ENCODE measurements at regions not wholly inside any gene's neighbourhood (a gene's known extent, or its start where the extent isn't known, plus 50 kb on each side); places are given as distances from the start of the nearest gene placed in this dataset.

DNA sequence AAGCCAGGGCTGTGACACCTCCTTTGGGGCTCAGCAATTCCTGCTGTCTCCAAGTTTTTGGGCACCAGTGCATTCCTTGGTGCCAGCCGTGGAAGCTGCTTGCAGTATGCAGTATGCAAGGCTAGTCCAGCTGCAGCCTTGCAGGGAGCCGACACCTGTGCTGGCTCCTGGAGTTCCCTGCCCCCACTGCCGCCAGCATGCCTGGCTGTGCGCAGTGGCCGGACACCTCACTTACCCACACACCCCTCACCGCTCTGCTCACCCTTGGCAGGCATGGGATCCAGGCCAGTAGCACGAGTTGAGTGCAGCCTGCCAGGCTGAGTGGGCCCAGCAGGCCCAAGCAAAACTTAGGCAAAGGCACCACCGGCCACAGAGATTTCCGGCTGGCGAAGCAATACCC, 77.4 kb downstream of the SAMD9 start:
- Histone ChIP-seq H3K4me3 (ENCODE audit: low read depth, low read length) (no peak overlapping the region), H3K9me3 (ENCODE audit: control insufficient read depth, insufficient read depth, low read depth, low read length) (no peaks in the 10 kb centered on the region), H3K36me3 (ENCODE audit: control insufficient read depth in 2 of 2, insufficient read depth in 1 of 2, low read length in 2 of 2) (no peaks in the 10 kb centered on the region), H3K4me1 (ENCODE audit: control insufficient read depth, insufficient read depth, low read length) (no peaks in the 10 kb centered on the region), H3K27ac (ENCODE audit: extremely low read depth, low read depth, low read length) (no peak overlapping the region)
- TF ChIP-seq ZNF169 (tag by site-specific recombination; IDR thresholded peaks at IDR 0.05) (no peak), IKZF3 (tag by site-specific recombination; IDR thresholded peaks at IDR 0.05) (no peak), MZF1 (tag by site-specific recombination; IDR thresholded peaks at IDR 0.05; ENCODE audit: borderline replicate concordance) (no peak), PRDM1 (tag by site-specific recombination; IDR thresholded peaks at IDR 0.05) (no peak), ZNF239 (tag by site-specific recombination; IDR thresholded peaks at IDR 0.05) (no peak), ZNF529 (tag by site-specific recombination; IDR thresholded peaks at IDR 0.05; ENCODE audit: insufficient replicate concordance) (no peak), ZNF292 (tag by site-specific recombination; IDR thresholded peaks at IDR 0.05; ENCODE audit: borderline replicate concordance, low read depth) (no peak), ZBTB8A (tag by site-specific recombination; IDR thresholded peaks at IDR 0.05) (no peak), ZXDB (tag by site-specific recombination; IDR thresholded peaks at IDR 0.05) (no peak), KLF7 (tag by site-specific recombination; IDR thresholded peaks at IDR 0.05; ENCODE audit: borderline replicate concordance) (no peak), ZNF560 (tag by site-specific recombination; IDR thresholded peaks at IDR 0.05; ENCODE audit: borderline replicate concordance) (no peak), ZNF112 (tag by site-specific recombination; IDR thresholded peaks at IDR 0.05) (no peak), ZNF837 (tag by site-specific recombination; IDR thresholded peaks at IDR 0.05) (no peak), ZNF157 (tag by site-specific recombination; IDR thresholded peaks at IDR 0.05) (no peak), ZSCAN30 (tag by site-specific recombination; IDR thresholded peaks at IDR 0.05) (no peak), BCL11A (tag by site-specific recombination; IDR thresholded peaks at IDR 0.05; ENCODE audit: low read depth) (no peak)
- TF ChIP-seq, protein P1, sequence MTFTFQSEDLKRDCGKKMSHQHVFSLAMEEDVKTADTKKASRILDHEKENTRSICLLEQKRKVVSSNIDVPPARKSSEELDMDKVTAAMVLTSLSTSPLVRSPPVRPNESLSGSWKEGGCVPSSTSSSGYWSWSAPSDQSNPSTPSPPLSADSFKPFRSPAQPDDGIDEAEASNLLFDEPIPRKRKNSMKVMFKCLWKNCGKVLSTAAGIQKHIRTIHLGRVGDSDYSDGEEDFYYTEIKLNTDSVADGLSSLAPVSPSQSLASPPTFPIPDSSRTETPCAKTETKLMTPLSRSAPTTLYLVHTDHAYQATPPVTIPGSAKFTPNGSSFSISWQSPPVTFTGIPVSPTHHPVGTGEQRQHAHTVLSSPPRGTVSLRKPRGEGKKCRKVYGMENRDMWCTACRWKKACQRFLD (tag by site-specific recombination; IDR thresholded peaks at IDR 0.05): no peak
- TF ChIP-seq, protein P2, sequence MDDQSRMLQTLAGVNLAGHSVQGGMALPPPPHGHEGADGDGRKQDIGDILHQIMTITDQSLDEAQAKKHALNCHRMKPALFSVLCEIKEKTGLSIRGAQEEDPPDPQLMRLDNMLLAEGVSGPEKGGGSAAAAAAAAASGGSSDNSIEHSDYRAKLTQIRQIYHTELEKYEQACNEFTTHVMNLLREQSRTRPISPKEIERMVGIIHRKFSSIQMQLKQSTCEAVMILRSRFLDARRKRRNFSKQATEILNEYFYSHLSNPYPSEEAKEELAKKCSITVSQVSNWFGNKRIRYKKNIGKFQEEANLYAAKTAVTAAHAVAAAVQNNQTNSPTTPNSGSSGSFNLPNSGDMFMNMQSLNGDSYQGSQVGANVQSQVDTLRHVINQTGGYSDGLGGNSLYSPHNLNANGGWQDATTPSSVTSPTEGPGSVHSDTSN (CRISPR knock-in tag; IDR thresholded peaks at IDR 0.05): no peak
- CTCF ChIA-PET: interaction anchor here (1.2 kb wide), 1 partner anchor 419 kb away, joined by 3 read pairs; no protein-coding TSS in a partner anchor
- POLR2A ChIA-PET: no interaction called here

DNA sequence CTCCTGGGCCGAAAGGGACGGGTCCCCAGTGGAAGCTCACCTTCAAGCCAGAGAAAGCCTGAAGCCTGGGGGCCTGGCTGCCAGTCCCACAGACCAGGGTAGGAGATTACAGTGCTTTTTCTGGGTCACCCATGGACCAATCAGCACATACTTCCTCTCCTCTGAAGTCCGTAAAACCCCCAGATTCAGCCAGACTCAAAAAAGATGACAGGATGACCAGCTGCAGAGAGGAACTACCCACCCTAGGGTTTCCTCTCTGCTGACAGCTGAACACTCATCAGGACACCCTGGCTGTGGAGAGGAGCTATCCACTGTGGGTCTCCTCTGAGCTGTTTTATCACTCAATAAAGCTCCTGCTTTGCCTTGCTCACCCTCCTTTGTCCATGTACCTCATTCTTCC, 78.0 kb downstream of the SAMD9 start:
- ChIA-PET CTCF (interaction anchor here (1.2 kb wide), 1 partner anchor 418 kb away, joined by 3 read pairs; no protein-coding TSS in a partner anchor), POLR2A (no interaction called here)
- Histone ChIP-seq H3K27ac (ENCODE audit: extremely low read depth, low read depth, low read length) (no peak overlapping the region), H3K9me3 (ENCODE audit: control insufficient read depth, insufficient read depth, low read depth, low read length) (no peaks in the 10 kb centered on the region), H3K36me3 (ENCODE audit: control insufficient read depth in 2 of 2, insufficient read depth in 1 of 2, low read length in 2 of 2) (no peaks in the 10 kb centered on the region), H3K4me1 (ENCODE audit: control insufficient read depth, insufficient read depth, low read length) (no peaks in the 10 kb centered on the region), H3K4me3 (ENCODE audit: low read depth, low read length) (no peak overlapping the region)
- no peak for TF ChIP-seq ZNF274 (IDR thresholded peaks at IDR 0.05; ENCODE audit: low read length)
- TF ChIP-seq ZNF274 (tag by site-specific recombination; IDR thresholded peaks at IDR 0.05; ENCODE audit: borderline replicate concordance): no peak
- no peak for TF ChIP-seq ZNF223 (tag by site-specific recombination; IDR thresholded peaks at IDR 0.05)
- no peak for TF ChIP-seq ZNF596 (tag by site-specific recombination; IDR thresholded peaks at IDR 0.05)
- no peak for TF ChIP-seq ZNF830 (tag by site-specific recombination; IDR thresholded peaks at IDR 0.05; ENCODE audit: low read depth)
- no peak for TF ChIP-seq ZBTB17 (tag by site-specific recombination; IDR thresholded peaks at IDR 0.05)
- TF ChIP-seq, protein P3, sequence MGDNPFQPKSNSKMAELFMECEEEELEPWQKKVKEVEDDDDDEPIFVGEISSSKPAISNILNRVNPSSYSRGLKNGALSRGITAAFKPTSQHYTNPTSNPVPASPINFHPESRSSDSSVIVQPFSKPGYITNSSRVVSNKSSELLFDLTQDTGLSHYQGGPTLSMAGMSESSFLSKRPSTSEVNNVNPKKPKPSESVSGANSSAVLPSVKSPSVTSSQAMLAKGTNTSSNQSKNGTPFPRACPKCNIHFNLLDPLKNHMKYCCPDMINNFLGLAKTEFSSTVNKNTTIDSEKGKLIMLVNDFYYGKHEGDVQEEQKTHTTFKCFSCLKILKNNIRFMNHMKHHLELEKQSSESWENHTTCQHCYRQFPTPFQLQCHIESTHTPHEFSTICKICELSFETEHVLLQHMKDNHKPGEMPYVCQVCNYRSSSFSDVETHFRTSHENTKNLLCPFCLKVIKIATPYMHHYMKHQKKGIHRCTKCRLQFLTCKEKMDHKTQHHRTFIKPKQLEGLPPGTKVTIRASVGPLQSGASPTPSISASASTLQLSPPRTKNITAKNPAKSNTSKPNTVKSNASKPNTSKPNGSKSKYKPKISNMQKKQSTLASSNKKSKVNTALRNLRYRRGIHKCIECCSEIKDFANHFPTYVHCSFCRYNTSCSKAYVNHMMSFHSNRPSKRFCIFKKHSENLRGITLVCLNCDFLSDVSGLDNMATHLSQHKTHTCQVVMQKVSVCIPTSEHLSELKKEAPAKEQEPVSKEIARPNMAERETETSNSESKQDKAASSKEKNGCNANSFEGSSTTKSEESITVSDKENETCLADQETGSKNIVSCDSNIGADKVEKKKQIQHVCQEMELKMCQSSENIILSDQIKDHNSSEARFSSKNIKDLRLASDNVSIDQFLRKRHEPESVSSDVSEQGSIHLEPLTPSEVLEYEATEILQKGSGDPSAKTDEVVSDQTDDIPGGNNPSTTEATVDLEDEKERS (tag by site-specific recombination; IDR thresholded peaks at IDR 0.05): no peak
- no peak for TF ChIP-seq ZNF777 (tag by site-specific recombination; IDR thresholded peaks at IDR 0.05; ENCODE audit: borderline replicate concordance)
- TF ChIP-seq, protein P4, sequence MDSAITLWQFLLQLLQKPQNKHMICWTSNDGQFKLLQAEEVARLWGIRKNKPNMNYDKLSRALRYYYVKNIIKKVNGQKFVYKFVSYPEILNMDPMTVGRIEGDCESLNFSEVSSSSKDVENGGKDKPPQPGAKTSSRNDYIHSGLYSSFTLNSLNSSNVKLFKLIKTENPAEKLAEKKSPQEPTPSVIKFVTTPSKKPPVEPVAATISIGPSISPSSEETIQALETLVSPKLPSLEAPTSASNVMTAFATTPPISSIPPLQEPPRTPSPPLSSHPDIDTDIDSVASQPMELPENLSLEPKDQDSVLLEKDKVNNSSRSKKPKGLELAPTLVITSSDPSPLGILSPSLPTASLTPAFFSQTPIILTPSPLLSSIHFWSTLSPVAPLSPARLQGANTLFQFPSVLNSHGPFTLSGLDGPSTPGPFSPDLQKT (IDR thresholded peaks at IDR 0.05; ENCODE audit: borderline replicate concordance, low read depth, low read length): no peak
- TF ChIP-seq ZNF561 (tag by site-specific recombination; IDR thresholded peaks at IDR 0.05; ENCODE audit: borderline replicate concordance): no peak
- no peak for TF ChIP-seq ZNF140 (tag by site-specific recombination; IDR thresholded peaks at IDR 0.05)
- no peak for TF ChIP-seq KLF10 (tag by site-specific recombination; IDR thresholded peaks at IDR 0.05)
- no peak for TF ChIP-seq ZNF423 (tag by site-specific recombination; IDR thresholded peaks at IDR 0.05)
- no peak for TF ChIP-seq BCL11B (tag by site-specific recombination; IDR thresholded peaks at IDR 0.05; ENCODE audit: low read depth)
- no peak for TF ChIP-seq ZNF776 (tag by site-specific recombination; IDR thresholded peaks at IDR 0.05; ENCODE audit: borderline replicate concordance)
